ENCODE measurements at regions not wholly inside any gene's neighbourhood (a gene's known extent, or its start where the extent isn't known, plus 50 kb on each side); places are given as distances from the start of the nearest gene placed in this dataset.
"Not testable (repeated sequence)": the region's sequence is repeated elsewhere in the genome, so short reads cannot be mapped to it uniquely, and the experiment has no call there.

GRCh38 chr6:67031451-67031850 lies 1324.4 kb upstream of the EYS start:
- DNase-seq (ENCODE audit: low spot score), result no peak

GRCh38 chr6:67030861-67031260 lies 1323.8 kb upstream of the EYS start:
- DNase-seq (ENCODE audit: low spot score), result no peak

DNA sequence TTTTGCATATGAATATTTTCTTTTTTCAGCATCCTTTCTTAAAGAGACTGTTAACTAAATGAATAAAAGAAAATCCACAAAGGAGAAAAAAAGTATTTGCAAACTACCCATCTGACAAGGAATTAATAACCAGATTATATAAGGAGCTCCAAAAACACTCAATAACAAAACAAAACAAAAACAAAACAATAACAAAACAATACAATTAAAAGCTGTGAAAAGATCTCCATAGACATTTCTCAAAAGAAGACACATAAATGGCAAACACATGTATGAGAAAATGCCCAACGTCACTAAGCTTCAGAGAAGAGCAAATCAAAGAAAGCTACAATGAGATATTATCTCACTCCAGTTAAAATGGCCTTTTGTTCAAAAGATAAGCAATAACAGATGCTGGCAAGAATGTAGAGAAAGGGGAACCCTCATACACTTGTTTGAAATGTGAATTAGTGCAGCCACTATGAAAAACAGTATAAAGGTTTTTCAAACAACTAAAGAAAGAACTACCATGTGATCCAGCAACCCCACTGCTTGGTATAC lies 1310.0 kb upstream of the EYS start:
- no peak for DNase-seq (ENCODE audit: low spot score)

- DNase-seq (ENCODE audit: low spot score), result no peak
Measured at GRCh38 chr6:67011441-67011840, 1304.4 kb upstream of the EYS start.

DNA sequence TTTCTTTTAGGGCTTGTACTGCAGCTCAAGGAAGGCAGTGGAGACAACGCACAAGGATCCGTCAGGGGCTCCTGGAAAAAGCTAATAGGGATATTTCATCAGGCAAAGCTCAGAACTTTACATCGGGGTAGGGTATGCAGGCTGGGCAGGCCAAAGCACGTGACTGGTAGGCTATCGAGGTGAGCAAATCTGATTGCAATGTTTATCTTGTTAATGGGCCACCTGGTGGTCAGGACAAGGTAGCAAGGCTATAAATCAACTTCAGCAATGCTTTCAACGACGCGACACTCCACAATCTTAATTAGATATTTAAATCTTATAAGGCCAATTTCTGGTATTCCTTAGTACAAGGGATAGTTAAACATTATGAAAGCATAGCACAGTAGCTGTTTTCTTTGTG lies 1302.8 kb upstream of the EYS start:
- DNase-seq (ENCODE audit: low spot score), result no peak

DNA sequence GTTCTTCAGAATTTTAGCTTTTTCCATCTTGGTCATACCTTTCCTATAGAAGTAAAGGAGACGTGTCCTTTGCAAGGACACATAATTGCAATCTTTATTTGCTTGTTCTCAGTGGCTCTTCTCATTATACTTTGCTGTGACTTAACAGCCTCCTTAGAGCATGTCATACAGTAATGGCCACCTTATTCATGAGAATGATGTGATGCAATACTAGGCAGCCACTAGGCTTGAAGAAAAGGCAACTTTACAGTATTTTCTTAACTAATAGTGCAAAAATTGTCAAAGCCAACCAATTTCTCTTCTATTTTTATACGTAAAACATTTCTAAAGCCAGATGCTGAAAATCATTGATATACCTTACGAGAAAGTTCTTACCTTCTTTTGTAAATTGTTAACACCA lies 1296.8 kb upstream of the EYS start:
- DNase-seq (ENCODE audit: low spot score), result no peak

DNA sequence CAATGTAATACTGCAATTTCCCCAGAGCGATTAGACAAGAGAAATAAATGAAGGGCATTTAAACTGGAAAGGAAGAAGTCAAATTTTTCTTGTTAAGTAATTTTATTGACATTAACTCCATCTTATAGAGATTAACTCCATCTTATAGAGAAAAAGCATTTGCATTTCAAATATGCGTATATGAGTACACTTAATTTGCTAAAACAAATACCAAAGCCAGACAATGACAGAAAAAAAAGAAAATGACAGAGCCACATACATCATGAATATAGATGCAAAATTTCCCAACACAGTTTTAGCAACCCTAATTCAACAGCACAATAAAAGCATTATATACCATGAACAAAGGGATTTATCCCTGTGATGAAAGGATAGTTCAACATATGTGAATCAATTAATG lies 1293.1 kb upstream of the EYS start:
- DNase-seq (ENCODE audit: low spot score), result no peak

- not testable (repeated sequence) for DNase-seq (ENCODE audit: low spot score)
Measured at GRCh38 chr6:66997579-66997978, 1290.6 kb upstream of the EYS start.

- no peak for DNase-seq (ENCODE audit: low spot score)
Measured at GRCh38 chr6:66995669-66996068, 1288.6 kb upstream of the EYS start.

- not testable (repeated sequence) for DNase-seq (ENCODE audit: low spot score)
Measured at GRCh38 chr6:66993708-66994107, 1286.7 kb upstream of the EYS start.

DNA sequence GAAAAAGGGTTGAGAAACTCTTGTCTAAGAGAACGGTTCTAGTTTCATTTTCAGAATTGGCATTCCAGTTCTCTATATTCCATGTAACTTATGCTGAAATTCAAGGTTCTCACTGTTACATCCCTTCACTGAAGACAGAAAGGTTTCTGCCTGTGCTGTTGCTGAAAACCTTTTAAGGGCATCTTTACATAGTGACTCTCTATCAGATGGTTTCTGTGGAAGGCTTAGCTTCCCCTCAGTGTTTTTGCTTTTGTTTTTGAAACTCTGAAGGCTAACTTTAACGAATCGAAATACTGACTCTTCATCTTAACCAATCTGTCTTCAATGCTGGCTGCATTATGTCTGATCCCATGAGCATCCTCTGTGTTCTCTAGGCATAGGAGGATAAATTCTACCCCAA lies 1286.2 kb upstream of the EYS start:
- DNase-seq (ENCODE audit: low spot score), result no peak

DNA sequence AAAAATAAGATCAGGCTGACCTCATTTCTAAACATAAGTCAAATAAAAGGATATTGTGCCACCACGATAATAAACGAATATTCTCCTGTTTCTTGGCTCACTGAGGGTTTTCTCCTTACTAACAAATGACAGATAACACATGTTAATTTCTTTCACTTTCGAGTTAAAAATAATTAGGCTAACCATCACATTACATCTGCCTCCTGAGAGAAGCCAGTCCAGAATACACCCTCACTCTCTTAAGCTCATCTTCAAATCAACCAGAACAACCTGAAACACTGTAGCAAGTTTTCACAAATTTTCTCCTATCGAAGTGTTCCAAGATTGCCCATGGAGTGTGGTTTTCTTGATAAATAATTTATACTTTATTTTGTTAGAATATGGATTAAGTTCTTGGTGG lies 1285.6 kb upstream of the EYS start:
- no peak for DNase-seq (ENCODE audit: low spot score)

- DNase-seq (ENCODE audit: low spot score), result no peak
Measured at GRCh38 chr6:66986940-66987339, 1279.9 kb upstream of the EYS start.

DNA sequence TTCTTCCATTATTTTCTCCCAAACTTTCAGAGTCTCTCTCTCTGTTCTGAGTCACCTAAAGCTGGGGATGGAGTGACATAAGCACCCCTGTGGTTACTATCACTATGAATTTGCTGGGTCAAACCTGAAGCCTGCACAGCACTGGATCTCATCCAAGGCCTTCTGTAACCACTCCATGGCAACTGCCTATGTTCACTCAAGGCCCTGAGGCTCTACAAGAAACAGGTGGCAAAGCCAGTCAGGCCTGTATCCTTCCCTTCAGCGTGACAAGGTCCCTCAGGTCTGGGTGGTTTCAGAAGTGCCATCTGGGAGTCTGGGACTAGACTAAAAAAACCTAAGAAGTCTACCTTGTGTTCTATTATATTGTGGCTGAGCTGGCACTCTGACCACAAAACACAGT lies 1278.8 kb upstream of the EYS start:
- no peak for DNase-seq (ENCODE audit: low spot score)

GRCh38 chr6:66970373-66970772 lies 1263.3 kb upstream of the EYS start:
- no peak for DNase-seq (ENCODE audit: low spot score)

DNA sequence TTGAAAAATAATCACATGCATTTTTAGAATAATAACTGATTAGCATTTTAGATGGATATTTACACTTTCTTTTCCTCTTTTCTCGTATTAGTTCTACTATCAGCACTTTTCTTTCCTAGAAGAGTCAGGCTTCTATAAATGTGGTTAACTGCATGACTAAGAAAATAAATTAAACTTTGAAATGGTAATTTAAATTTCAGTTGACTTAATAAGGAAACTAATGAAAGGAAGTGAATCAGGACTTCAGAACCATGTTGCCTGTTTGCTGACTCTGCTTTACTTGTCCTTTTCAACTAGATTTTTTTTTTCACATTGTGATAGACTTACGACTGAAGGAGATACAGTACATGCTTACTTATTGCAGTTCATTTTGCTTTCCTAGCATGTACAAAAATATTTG lies 1258.2 kb upstream of the EYS start:
- no peak for DNase-seq (ENCODE audit: low spot score)

DNA sequence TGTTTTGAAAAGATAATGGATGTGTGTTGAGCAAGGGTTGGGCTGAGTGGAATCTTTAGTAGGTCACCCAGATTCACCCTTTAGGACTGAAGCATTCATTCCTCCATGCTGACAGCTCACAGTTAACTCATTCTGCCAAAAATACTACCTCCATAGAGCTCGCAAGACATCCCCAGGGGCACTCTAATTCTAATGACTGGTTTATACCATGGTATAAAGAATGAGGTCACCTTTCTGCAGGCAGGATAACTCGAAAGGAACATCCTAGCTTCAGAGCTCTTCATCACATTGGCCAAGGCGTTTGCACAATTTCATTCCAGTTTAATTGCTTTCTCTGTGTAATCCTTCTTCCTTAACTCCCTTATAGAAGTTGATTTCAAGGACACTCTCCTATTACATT lies 1257.2 kb upstream of the EYS start:
- DNase-seq (ENCODE audit: low spot score), result no peak

GRCh38 chr6:66962082-66962481 lies 1255.1 kb upstream of the EYS start:
- DNase-seq (ENCODE audit: low spot score), result no peak

- no peak for DNase-seq (ENCODE audit: low spot score)
Measured at GRCh38 chr6:66961191-66961590, 1254.2 kb upstream of the EYS start.

DNA sequence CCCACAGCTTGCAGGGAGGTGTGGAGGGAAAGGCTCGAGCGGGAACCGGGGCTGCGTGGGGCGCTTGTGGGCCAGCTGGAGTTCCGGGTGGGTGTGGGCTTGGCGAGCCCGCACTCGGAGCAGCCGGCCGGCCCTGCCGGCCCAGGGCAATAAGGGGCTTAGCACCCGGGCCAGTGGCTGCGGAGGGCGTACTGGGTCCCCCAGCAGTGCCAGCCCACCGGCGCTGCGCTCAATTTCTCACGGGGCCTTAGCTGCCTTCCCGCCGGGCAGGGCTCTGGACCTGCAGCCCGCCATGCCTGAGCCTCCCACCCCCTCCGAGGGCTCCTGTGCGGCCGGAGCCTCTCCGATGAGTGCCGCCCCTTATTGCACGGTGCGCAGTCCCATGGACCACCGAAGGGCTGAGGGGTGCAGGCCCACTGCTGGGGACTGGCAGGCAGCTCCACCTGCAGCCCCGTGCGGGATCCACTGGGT lies 1242.2 kb upstream of the EYS start:
- DNase-seq (ENCODE audit: low spot score), result no peak

DNA sequence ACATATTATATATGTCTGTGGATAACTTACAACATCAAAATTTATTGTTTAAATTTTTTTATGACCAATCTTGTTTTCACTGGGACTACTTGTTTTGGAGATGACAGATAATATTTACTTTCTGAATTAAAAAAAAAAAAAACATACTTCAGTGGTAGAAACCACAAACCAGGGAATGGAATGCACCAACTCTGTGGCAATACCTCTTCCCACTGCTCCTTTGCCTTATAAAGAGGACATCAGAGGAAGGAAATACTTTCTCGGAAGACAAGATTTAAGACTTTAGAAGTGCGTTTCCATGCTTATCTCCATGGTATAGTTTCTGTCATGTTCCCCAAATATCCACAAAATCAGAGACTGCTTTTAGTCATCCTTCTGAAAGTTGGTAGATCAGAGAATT lies 1241.1 kb upstream of the EYS start:
- DNase-seq (ENCODE audit: low spot score), result no peak

GRCh38 chr6:66940003-66940402 lies 1233.0 kb upstream of the EYS start:
- no peak for DNase-seq (ENCODE audit: low spot score)

DNA sequence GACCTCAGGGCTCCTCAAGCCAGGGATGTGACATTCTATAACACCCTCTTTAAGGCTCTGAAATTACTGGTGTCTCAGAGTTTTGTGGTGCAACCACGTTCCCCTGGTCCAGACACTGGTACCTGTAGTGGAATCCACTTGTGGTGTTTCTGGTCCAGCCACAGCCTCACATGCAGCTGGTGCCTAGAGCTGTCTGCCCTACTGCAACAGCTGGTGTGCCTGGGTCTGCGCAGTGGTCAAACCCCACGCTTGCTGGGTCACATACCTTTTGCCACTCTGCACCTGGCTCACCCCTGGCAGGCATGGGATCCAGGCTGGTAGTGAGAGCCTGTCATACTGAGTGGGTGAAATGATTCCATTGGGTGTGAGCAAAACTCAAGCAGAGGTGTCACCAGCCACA lies 1230.2 kb upstream of the EYS start:
- no peak for DNase-seq (ENCODE audit: low spot score)

DNA sequence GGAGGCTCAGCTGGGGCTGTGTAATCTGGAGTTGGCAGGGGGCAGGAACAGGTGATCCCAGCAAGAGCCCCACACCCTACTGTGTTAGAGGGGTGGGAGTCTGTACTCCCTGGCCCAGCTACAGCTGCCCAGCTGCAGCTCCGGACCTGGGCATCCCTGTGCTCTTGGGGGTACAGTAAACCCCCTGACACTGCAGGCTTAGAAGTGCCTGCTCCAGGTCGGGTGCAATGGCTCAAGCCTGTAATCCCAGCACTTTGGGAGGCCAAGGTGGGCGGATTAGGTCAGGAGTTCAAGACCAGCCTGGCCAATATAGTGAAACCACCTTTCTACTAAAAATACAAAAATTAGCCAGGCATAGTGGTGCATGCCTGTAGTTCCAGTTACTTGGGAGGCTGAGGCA lies 1228.6 kb upstream of the EYS start:
- no peak for DNase-seq (ENCODE audit: low spot score)

GRCh38 chr6:66931787-66932186 lies 1224.8 kb upstream of the EYS start:
- DNase-seq (ENCODE audit: low spot score), result no peak

Measured in hepatic stellate cell (primary cell).